GM23248 (cell line): ENCODE measurements at regions not wholly inside any gene's neighbourhood (a gene's known extent, or its start where the extent isn't known, plus 50 kb on each side); places are given as distances from the start of the nearest gene placed in this dataset.
"Not testable (repeated sequence)": the region's sequence is repeated elsewhere in the genome, so short reads cannot be mapped to it uniquely, and the experiment has no call there.

ENCODE experiments used
- DNase-seq: peaks from one replicate; pipeline ENCODE4 v3.0.0-alpha.2; 2015
- H2AFZ ChIP-seq: fragments of 200-600 bp; sonication (generic); 2 replicates; pipeline ENCODE4 v1.6.1; 2016; ENCODE audit warnings: antibody characterized with exemption
- H3F3A ChIP-seq: fragments of 200-600 bp; sonication (generic); 2 replicates; pipeline ENCODE4 v1.6.1; 2016; ENCODE audit warnings: mild to moderate bottlenecking, antibody characterized with exemption, mixed run types; ENCODE audit not compliant: insufficient read depth
- H3K27ac ChIP-seq: fragments of 200-600 bp; sonication (generic); 2 replicates; pipeline ENCODE4 v1.5.1; 2016; ENCODE audit warnings: mild to moderate bottlenecking
- H3K27me3 ChIP-seq: fragments of 200-600 bp; sonication (generic); replicated peaks from 2 replicates; pipeline ENCODE4 v1.6.1; 2016; ENCODE audit warnings: mild to moderate bottlenecking; ENCODE audit not compliant: insufficient read depth
- H3K36me3 ChIP-seq: fragments of 200-600 bp; sonication (generic); 2 replicates; pipeline ENCODE4 v1.6.1; 2016; ENCODE audit warnings: low read depth, mild to moderate bottlenecking
- H3K4me1 ChIP-seq: fragments of 200-600 bp; sonication (generic); 2 replicates; pipeline ENCODE4 v1.6.1; 2016; ENCODE audit warnings: mild to moderate bottlenecking; ENCODE audit not compliant: insufficient read depth
- H3K4me2 ChIP-seq: fragments of 200-600 bp; sonication (generic); one replicate; pipeline ENCODE4 v1.6.1; 2016; ENCODE audit warnings: mild to moderate bottlenecking; ENCODE audit not compliant: unreplicated experiment
- H3K4me3 ChIP-seq: fragments of 200-600 bp; sonication (generic); 2 replicates; pipeline ENCODE4 v1.5.1; 2016; ENCODE audit warnings: mild to moderate bottlenecking
- H3K79me2 ChIP-seq: fragments of 200-600 bp; sonication (generic); 2 replicates; pipeline ENCODE4 v1.6.1; 2016; ENCODE audit warnings: mild to moderate bottlenecking; ENCODE audit not compliant: insufficient read depth
- H3K9ac ChIP-seq: fragments of 200-600 bp; sonication (generic); 2 replicates; pipeline ENCODE4 v1.6.1; 2016; ENCODE audit warnings: mild to moderate bottlenecking
- H3K9me2 ChIP-seq: fragments of 200-600 bp; sonication (generic); 2 replicates; pipeline ENCODE4 v1.6.1; 2016; ENCODE audit warnings: mixed run types, mild to moderate bottlenecking, moderate library complexity; ENCODE audit not compliant: insufficient read depth
- H3K9me3 ChIP-seq: fragments of 200-600 bp; sonication (generic); one replicate; pipeline ENCODE4 v1.6.1; 2017; ENCODE audit warnings: low read depth
- H4K20me1 ChIP-seq: fragments of 200-600 bp; sonication (generic); 2 replicates; pipeline ENCODE4 v1.6.0; 2016; ENCODE audit not compliant: insufficient read depth
- EZH2 ChIP-seq: fragments of 200-600 bp; sonication (generic); IDR thresholded peaks from 2 replicates; pipeline ENCODE4 v1.6.1; 2018; ENCODE audit warnings: antibody characterized with exemption, mild to moderate bottlenecking; ENCODE audit not compliant: insufficient read depth, poor library complexity, severe bottlenecking
- EZH2phosphoT487 ChIP-seq: fragments of 200-600 bp; sonication (generic); IDR thresholded peaks from 2 replicates; pipeline ENCODE4 v1.6.1; 2018; ENCODE audit warnings: antibody characterized with exemption, moderate library complexity, mild to moderate bottlenecking, low read depth; ENCODE audit not compliant: insufficient read depth
- WGBS, 2 experiments: methylation state at CpG; one replicate each; pipeline ENCODE4 v1.1.6; 2015 to 2017; ENCODE audit warnings: low lambda C conversion rate in 2 of 2, low coverage in 1 of 2; ENCODE audit errors: missing lambda C conversion rate in 2 of 2; 5-methylcytosine and 5-hydroxymethylcytosine counted together
- in situ Hi-C: fragments of 300-500 bp; cut with MboI; formaldehyde crosslinking; loops from 2 replicates; pipeline ENCODE4 v1.15.0; 2020

- Histone ChIP-seq H3K9ac (no peak overlapping the region), H3K9me2 (no peaks in the 10 kb centered on the region), H3K4me2 (no peak overlapping the region), H3K27ac (no peak overlapping the region), H3K79me2 (no peaks in the 10 kb centered on the region), H3K9me3 (no peaks in the 10 kb centered on the region), H2AFZ (no peak overlapping the region), H3K36me3 (no peaks in the 10 kb centered on the region), H3K27me3 (no peaks in the 10 kb centered on the region), H3K4me3 (no peak overlapping the region), H3F3A (no peaks in the 10 kb centered on the region), H3K4me1 (no peaks in the 10 kb centered on the region), H4K20me1 (no peaks in the 10 kb centered on the region)
- no peak for DNase-seq
- in situ Hi-C loops = no loop called here
- WGBS, 2 experiments = 91 to 97% methylated on average over 3 of the region's 3 CpGs
- TF ChIP-seq EZH2phosphoT487 (no peak), EZH2 (no peak)
Observed at GRCh38 chr2:190150413-190150812, 87.9 kb upstream of the MSTN start.

- no peak for TF ChIP-seq EZH2phosphoT487
- no peak for TF ChIP-seq EZH2
Observed at GRCh38 chr2:190149908-190150307, 87.4 kb upstream of the MSTN start.

GRCh38 chr2:190149200-190149599, 86.7 kb upstream of the MSTN start:
- no peaks in the 10 kb centered on the region for H3K27me3 ChIP-seq
- WGBS, 2 experiments = 86 to 88% methylated on average over 4 of the region's 4 CpGs
- in situ Hi-C loops = no loop called here
- H3K9me2 ChIP-seq = no peaks in the 10 kb centered on the region
- no peaks in the 10 kb centered on the region for H3K4me1 ChIP-seq
- H3K4me2 ChIP-seq = no peak overlapping the region
- no peak for TF ChIP-seq EZH2phosphoT487
- no peak for TF ChIP-seq EZH2
- no peak overlapping the region for H3K9ac ChIP-seq
- H3K36me3 ChIP-seq = no peaks in the 10 kb centered on the region
- no peak for DNase-seq
- no peaks in the 10 kb centered on the region for H3F3A ChIP-seq
- no peaks in the 10 kb centered on the region for H3K9me3 ChIP-seq
- H2AFZ ChIP-seq = no peak overlapping the region
- no peaks in the 10 kb centered on the region for H4K20me1 ChIP-seq
- no peaks in the 10 kb centered on the region for H3K79me2 ChIP-seq
- no peak overlapping the region for H3K4me3 ChIP-seq
- H3K27ac ChIP-seq = no peak overlapping the region

More at GRCh38 chr2:190149908-190150307, 87.4 kb upstream of the MSTN start:
- no peak overlapping the region for H3K27ac ChIP-seq
- no peaks in the 10 kb centered on the region for H3K36me3 ChIP-seq
- no peaks in the 10 kb centered on the region for H3K4me1 ChIP-seq
- no peak overlapping the region for H2AFZ ChIP-seq
- DNase-seq = no peak
- H3K4me2 ChIP-seq = no peak overlapping the region
- H3K27me3 ChIP-seq = no peaks in the 10 kb centered on the region
- in situ Hi-C loops = no loop called here
- H3K9me3 ChIP-seq = no peaks in the 10 kb centered on the region
- no peaks in the 10 kb centered on the region for H4K20me1 ChIP-seq
- no peaks in the 10 kb centered on the region for H3K79me2 ChIP-seq
- 64 to 65% methylated on average over 6 of the region's 6 CpGs for WGBS, 2 experiments
- no peak overlapping the region for H3K9ac ChIP-seq
- H3K4me3 ChIP-seq = no peak overlapping the region
- no peaks in the 10 kb centered on the region for H3F3A ChIP-seq
- H3K9me2 ChIP-seq = no peaks in the 10 kb centered on the region

GRCh38 chr2:190146109-190146508, 83.6 kb upstream of the MSTN start:
- H3F3A ChIP-seq, H3K4me3 ChIP-seq, H3K9me3 ChIP-seq, DNase-seq, H3K9ac ChIP-seq, H3K4me1 ChIP-seq, in situ Hi-C loops, H3K36me3 ChIP-seq, H3K4me2 ChIP-seq, H3K27me3 ChIP-seq, H3K27ac ChIP-seq, H2AFZ ChIP-seq, H3K79me2 ChIP-seq, H3K9me2 ChIP-seq, H4K20me1 ChIP-seq: not testable (repeated sequence)
- WGBS, 2 experiments = 65 to 69% methylated on average over 5 of the region's 5 CpGs

GRCh38 chr2:190140474-190140873, 77.9 kb upstream of the MSTN start:
- H3K27me3 ChIP-seq, H3K27ac ChIP-seq, H3K9me2 ChIP-seq, H3F3A ChIP-seq, H3K36me3 ChIP-seq, H3K9ac ChIP-seq, H3K4me1 ChIP-seq, H3K79me2 ChIP-seq, H2AFZ ChIP-seq, H3K9me3 ChIP-seq, H3K4me3 ChIP-seq, H3K4me2 ChIP-seq, H4K20me1 ChIP-seq, DNase-seq, in situ Hi-C loops: not testable (repeated sequence)
- 69 to 72% methylated on average over 2 of the region's 2 CpGs for WGBS, 2 experiments
